ENCODE measurements at regions not wholly inside any gene's neighbourhood (a gene's known extent, or its start where the extent isn't known, plus 50 kb on each side); places are given as distances from the start of the nearest gene placed in this dataset.

- no peak for ATAC-seq
- TF ChIP-seq ZNF8 (CRISPR knock-in tag; IDR thresholded peaks at IDR 0.05) (no peak), TSHZ2 (CRISPR knock-in tag; IDR thresholded peaks at IDR 0.05) (no peak), GLIS3 (CRISPR knock-in tag; IDR thresholded peaks at IDR 0.05) (no peak), BACH2 (CRISPR knock-in tag; IDR thresholded peaks at IDR 0.05; ENCODE audit: borderline replicate concordance) (no peak), ZNF70 (CRISPR knock-in tag; IDR thresholded peaks at IDR 0.05) (no peak), PATZ1 (CRISPR knock-in tag; IDR thresholded peaks at IDR 0.05; ENCODE audit: borderline replicate concordance) (no peak), CREB5 (CRISPR knock-in tag; IDR thresholded peaks at IDR 0.05; ENCODE audit: low read depth) (no peak), RARB (CRISPR knock-in tag; IDR thresholded peaks at IDR 0.05) (no peak), TCF4 (CRISPR knock-in tag; IDR thresholded peaks at IDR 0.05; ENCODE audit: borderline replicate concordance) (no peak), SNAI2 (CRISPR knock-in tag; IDR thresholded peaks at IDR 0.05) (no peak), ISL1 (CRISPR knock-in tag; IDR thresholded peaks at IDR 0.05) (no peak), CSRNP3 (CRISPR knock-in tag; IDR thresholded peaks at IDR 0.05) (no peak), ZC3H10 (CRISPR knock-in tag; IDR thresholded peaks at IDR 0.05) (no peak)
Observed at GRCh38 chr11:59302991-59303390, 55.7 kb upstream of the OR5AN1 start.

GRCh38 chr11:59295435-59295834, 63.3 kb upstream of the OR5AN1 start:
- no peak for TF ChIP-seq TOX (CRISPR knock-in tag; IDR thresholded peaks at IDR 0.05; ENCODE audit: borderline replicate concordance)
- no peak for TF ChIP-seq ZFP3 (CRISPR knock-in tag; IDR thresholded peaks at IDR 0.05)
- no peak for ATAC-seq

- ATAC-seq, result no peak
- TF ChIP-seq SNAI2 (CRISPR knock-in tag; IDR thresholded peaks at IDR 0.05) (no peak), ZFP3 (CRISPR knock-in tag; IDR thresholded peaks at IDR 0.05) (no peak), ZNF565 (CRISPR knock-in tag; conservative IDR thresholded peaks at IDR 0.05; ENCODE audit: low read depth) (no peak), ZNF70 (CRISPR knock-in tag; IDR thresholded peaks at IDR 0.05) (no peak), TCF4 (CRISPR knock-in tag; IDR thresholded peaks at IDR 0.05; ENCODE audit: borderline replicate concordance) (no peak), TSHZ2 (CRISPR knock-in tag; IDR thresholded peaks at IDR 0.05) (no peak), ARNTL (CRISPR knock-in tag; IDR thresholded peaks at IDR 0.05; ENCODE audit: borderline replicate concordance, low read depth) (no peak), ZC3H10 (CRISPR knock-in tag; IDR thresholded peaks at IDR 0.05) (no peak), POU6F1 (CRISPR knock-in tag; IDR thresholded peaks at IDR 0.05; ENCODE audit: borderline replicate concordance, low read depth) (no peak), PATZ1 (CRISPR knock-in tag; IDR thresholded peaks at IDR 0.05; ENCODE audit: borderline replicate concordance) (no peak)
Observed at GRCh38 chr11:59292611-59293010, 66.1 kb upstream of the OR5AN1 start.
